GM23338 (cell line): ENCODE measurements at regions not wholly inside any gene's neighbourhood (a gene's known extent, or its start where the extent isn't known, plus 50 kb on each side); places are given as distances from the start of the nearest gene placed in this dataset.

ENCODE experiments used
- EZH2 ChIP-seq: fragments of 200-600 bp; sonication (generic); IDR thresholded peaks from one replicate; pipeline ENCODE4 v1.8.0; 2017; ENCODE audit warnings: antibody characterized with exemption, mild to moderate bottlenecking, low read depth; ENCODE audit not compliant: unreplicated experiment
- EZH2phosphoT487 ChIP-seq: fragments of 200-600 bp; sonication (generic); IDR thresholded peaks from one replicate; pipeline ENCODE4 v1.8.1; 2018; ENCODE audit warnings: antibody characterized with exemption; ENCODE audit not compliant: unreplicated experiment
- JUNB ChIP-seq: IDR thresholded peaks from one replicate; pipeline ENCODE4 v1.6.1; 2016; ENCODE audit warnings: antibody characterized with exemption; ENCODE audit not compliant: unreplicated experiment
- POLR2AphosphoS5 ChIP-seq: IDR thresholded peaks from 2 replicates; pipeline ENCODE4 v1.6.1; 2016; ENCODE audit warnings: antibody characterized with exemption, low read depth
- STAT1 ChIP-seq: IDR thresholded peaks from one replicate; pipeline ENCODE4 v1.6.1; 2016; ENCODE audit warnings: antibody characterized with exemption; ENCODE audit not compliant: unreplicated experiment
- ZNF114 ChIP-seq: fragments of 250-450 bp; sonication (Bioruptor Pico); IDR thresholded peaks from 2 replicates; pipeline ENCODE4 v1.5.0; 2020; ENCODE audit warnings: mild to moderate bottlenecking, moderate library complexity
- ZNF331 ChIP-seq: fragments of 250-450 bp; sonication (Bioruptor Pico); IDR thresholded peaks from 2 replicates; pipeline ENCODE4 v1.5.0; 2020; ENCODE audit warnings: low read depth, mild to moderate bottlenecking, moderate library complexity
- TF ChIP-seq, protein P1 (sequence below), 2 experiments: fragments of 200-600 bp in 1 of 2; sonication (generic) in 1 of 2; conservative IDR thresholded peaks; 2 replicates each; pipeline versions ENCODE4 v1.5.1 to v1.6.1; 2016 to 2017; ENCODE audit warnings: antibody characterized with exemption in 2 of 2, low read depth in 2 of 2, mild to moderate bottlenecking in 2 of 2, moderate library complexity in 1 of 2
- TF ChIP-seq, protein P2 (sequence below): IDR thresholded peaks from 2 replicates; pipeline ENCODE4 v1.6.1; 2016; ENCODE audit warnings: antibody characterized with exemption
- TF ChIP-seq, protein P3 (sequence below): fragments of 250-450 bp; sonication (Bioruptor Pico); IDR thresholded peaks from 2 replicates; pipeline ENCODE4 v1.5.0; 2020; ENCODE audit warnings: mild to moderate bottlenecking, moderate library complexity
- TF ChIP-seq, protein P4 (sequence below): IDR thresholded peaks from one replicate; pipeline ENCODE4 v1.6.1; 2018; ENCODE audit warnings: antibody characterized with exemption; ENCODE audit not compliant: unreplicated experiment

DNA sequence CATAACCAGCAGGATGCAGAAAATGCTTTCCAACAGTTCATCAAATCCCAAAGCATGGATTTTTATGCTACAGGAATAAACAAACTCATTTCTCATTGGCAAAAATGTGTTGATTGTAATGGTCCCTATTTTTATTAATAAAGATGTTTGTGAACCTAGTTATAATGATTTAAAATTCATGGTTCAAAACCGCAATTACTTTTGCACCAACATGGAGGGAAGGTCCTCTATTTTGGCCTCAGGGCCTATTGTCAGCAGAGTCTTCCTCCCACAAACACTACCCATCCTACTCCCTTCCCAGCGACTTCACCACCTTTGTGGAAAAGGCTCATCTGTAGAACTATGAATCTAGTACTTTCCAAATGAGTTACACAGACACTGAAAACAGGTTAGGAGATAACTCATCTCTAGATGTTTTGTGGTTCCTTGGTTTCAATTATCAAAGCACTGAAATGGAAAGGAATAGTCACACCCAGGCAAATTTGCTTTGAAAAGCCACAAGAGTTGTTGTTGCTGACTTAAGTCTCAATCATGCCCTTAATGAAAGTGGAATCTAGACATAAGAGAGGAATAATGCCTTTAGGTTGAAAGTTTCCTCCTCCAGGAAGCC lies 59.4 kb upstream of the FRMD4A start:
- TF ChIP-seq, protein P1, sequence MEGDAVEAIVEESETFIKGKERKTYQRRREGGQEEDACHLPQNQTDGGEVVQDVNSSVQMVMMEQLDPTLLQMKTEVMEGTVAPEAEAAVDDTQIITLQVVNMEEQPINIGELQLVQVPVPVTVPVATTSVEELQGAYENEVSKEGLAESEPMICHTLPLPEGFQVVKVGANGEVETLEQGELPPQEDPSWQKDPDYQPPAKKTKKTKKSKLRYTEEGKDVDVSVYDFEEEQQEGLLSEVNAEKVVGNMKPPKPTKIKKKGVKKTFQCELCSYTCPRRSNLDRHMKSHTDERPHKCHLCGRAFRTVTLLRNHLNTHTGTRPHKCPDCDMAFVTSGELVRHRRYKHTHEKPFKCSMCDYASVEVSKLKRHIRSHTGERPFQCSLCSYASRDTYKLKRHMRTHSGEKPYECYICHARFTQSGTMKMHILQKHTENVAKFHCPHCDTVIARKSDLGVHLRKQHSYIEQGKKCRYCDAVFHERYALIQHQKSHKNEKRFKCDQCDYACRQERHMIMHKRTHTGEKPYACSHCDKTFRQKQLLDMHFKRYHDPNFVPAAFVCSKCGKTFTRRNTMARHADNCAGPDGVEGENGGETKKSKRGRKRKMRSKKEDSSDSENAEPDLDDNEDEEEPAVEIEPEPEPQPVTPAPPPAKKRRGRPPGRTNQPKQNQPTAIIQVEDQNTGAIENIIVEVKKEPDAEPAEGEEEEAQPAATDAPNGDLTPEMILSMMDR (conservative IDR thresholded peaks at IDR 0.05; ENCODE audit: low read depth in 2 of 2), result no peak
- TF ChIP-seq EZH2 (no peak), EZH2phosphoT487 (no peak), ZNF114 (CRISPR knock-in tag) (no peak), POLR2AphosphoS5 (no peak), JUNB (no peak), STAT1 (no peak), ZNF331 (CRISPR knock-in tag) (no peak)
- TF ChIP-seq, protein P2, sequence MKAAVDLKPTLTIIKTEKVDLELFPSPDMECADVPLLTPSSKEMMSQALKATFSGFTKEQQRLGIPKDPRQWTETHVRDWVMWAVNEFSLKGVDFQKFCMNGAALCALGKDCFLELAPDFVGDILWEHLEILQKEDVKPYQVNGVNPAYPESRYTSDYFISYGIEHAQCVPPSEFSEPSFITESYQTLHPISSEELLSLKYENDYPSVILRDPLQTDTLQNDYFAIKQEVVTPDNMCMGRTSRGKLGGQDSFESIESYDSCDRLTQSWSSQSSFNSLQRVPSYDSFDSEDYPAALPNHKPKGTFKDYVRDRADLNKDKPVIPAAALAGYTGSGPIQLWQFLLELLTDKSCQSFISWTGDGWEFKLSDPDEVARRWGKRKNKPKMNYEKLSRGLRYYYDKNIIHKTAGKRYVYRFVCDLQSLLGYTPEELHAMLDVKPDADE, result no peak
- TF ChIP-seq, protein P3, sequence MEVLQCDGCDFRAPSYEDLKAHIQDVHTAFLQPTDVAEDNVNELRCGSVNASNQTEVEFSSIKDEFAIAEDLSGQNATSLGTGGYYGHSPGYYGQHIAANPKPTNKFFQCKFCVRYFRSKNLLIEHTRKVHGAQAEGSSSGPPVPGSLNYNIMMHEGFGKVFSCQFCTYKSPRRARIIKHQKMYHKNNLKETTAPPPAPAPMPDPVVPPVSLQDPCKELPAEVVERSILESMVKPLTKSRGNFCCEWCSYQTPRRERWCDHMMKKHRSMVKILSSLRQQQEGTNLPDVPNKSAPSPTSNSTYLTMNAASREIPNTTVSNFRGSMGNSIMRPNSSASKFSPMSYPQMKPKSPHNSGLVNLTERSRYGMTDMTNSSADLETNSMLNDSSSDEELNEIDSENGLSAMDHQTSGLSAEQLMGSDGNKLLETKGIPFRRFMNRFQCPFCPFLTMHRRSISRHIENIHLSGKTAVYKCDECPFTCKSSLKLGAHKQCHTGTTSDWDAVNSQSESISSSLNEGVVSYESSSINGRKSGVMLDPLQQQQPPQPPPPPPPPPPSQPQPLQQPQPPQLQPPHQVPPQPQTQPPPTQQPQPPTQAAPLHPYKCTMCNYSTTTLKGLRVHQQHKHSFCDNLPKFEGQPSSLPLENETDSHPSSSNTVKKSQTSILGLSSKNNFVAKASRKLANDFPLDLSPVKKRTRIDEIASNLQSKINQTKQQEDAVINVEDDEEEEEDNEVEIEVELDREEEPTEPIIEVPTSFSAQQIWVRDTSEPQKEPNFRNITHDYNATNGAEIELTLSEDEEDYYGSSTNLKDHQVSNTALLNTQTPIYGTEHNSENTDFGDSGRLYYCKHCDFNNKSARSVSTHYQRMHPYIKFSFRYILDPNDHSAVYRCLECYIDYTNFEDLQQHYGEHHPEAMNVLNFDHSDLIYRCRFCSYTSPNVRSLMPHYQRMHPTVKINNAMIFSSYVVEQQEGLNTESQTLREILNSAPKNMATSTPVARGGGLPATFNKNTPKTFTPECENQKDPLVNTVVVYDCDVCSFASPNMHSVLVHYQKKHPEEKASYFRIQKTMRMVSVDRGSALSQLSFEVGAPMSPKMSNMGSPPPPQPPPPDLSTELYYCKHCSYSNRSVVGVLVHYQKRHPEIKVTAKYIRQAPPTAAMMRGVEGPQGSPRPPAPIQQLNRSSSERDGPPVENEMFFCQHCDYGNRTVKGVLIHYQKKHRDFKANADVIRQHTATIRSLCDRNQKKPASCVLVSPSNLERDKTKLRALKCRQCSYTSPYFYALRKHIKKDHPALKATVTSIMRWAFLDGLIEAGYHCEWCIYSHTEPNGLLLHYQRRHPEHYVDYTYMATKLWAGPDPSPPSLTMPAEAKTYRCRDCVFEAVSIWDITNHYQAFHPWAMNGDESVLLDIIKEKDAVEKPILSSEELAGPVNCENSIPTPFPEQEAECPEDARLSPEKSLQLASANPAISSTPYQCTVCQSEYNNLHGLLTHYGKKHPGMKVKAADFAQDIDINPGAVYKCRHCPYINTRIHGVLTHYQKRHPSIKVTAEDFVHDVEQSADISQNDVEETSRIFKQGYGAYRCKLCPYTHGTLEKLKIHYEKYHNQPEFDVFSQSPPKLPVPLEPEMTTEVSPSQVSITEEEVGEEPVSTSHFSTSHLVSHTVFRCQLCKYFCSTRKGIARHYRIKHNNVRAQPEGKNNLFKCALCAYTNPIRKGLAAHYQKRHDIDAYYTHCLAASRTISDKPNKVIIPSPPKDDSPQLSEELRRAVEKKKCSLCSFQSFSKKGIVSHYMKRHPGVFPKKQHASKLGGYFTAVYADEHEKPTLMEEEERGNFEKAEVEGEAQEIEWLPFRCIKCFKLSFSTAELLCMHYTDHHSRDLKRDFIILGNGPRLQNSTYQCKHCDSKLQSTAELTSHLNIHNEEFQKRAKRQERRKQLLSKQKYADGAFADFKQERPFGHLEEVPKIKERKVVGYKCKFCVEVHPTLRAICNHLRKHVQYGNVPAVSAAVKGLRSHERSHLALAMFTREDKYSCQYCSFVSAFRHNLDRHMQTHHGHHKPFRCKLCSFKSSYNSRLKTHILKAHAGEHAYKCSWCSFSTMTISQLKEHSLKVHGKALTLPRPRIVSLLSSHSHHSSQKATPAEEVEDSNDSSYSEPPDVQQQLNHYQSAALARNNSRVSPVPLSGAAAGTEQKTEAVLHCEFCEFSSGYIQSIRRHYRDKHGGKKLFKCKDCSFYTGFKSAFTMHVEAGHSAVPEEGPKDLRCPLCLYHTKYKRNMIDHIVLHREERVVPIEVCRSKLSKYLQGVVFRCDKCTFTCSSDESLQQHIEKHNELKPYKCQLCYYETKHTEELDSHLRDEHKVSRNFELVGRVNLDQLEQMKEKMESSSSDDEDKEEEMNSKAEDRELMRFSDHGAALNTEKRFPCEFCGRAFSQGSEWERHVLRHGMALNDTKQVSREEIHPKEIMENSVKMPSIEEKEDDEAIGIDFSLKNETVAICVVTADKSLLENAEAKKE (CRISPR knock-in tag), result no peak
- TF ChIP-seq, protein P4, sequence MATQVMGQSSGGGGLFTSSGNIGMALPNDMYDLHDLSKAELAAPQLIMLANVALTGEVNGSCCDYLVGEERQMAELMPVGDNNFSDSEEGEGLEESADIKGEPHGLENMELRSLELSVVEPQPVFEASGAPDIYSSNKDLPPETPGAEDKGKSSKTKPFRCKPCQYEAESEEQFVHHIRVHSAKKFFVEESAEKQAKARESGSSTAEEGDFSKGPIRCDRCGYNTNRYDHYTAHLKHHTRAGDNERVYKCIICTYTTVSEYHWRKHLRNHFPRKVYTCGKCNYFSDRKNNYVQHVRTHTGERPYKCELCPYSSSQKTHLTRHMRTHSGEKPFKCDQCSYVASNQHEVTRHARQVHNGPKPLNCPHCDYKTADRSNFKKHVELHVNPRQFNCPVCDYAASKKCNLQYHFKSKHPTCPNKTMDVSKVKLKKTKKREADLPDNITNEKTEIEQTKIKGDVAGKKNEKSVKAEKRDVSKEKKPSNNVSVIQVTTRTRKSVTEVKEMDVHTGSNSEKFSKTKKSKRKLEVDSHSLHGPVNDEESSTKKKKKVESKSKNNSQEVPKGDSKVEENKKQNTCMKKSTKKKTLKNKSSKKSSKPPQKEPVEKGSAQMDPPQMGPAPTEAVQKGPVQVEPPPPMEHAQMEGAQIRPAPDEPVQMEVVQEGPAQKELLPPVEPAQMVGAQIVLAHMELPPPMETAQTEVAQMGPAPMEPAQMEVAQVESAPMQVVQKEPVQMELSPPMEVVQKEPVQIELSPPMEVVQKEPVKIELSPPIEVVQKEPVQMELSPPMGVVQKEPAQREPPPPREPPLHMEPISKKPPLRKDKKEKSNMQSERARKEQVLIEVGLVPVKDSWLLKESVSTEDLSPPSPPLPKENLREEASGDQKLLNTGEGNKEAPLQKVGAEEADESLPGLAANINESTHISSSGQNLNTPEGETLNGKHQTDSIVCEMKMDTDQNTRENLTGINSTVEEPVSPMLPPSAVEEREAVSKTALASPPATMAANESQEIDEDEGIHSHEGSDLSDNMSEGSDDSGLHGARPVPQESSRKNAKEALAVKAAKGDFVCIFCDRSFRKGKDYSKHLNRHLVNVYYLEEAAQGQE, result no peak
